Stimulated activated naive CD8-positive, alpha-beta T cell treated with anti-CD3 and anti-CD28 coated beads, Interleukin-15, Interleukin-2, amounts not matched to agents 100 U/mL and 50 U/mL, for 24 hours (primary cell): ENCODE measurements at regions not wholly inside any gene's neighbourhood (a gene's known extent, or its start where the extent isn't known, plus 50 kb on each side); places are given as distances from the start of the nearest gene placed in this dataset.
"Not testable (repeated sequence)": the region's sequence is repeated elsewhere in the genome, so short reads cannot be mapped to it uniquely, and the experiment has no call there.

Experiments
- ATAC-seq: fragments of 150-1000 bp; cut with Tn5 transposase; one replicate; pipeline ENCODE4 v1.10.0; 2021
- DNase-seq: peaks from one replicate; pipeline ENCODE4 v3.0.0; 2021

GRCh38 chr14:77985211-77985615, 185.0 kb upstream of the NRXN3 start:
- no peak for ATAC-seq
- no peak for DNase-seq

- ATAC-seq (no peak), DNase-seq (no peak)
These were observed 183.4 kb upstream of the NRXN3 start for GRCh38 chr14:77986773-77987172.

GRCh38 chr14:77988096-77988870, 181.9 kb upstream of the NRXN3 start:
- DNase-seq, result no peak
- no peak for ATAC-seq

- DNase-seq (no peak), ATAC-seq (no peak)
These were observed 181.2 kb upstream of the NRXN3 start for GRCh38 chr14:77988970-77989369.

- no peak for ATAC-seq
- no peak for DNase-seq
These were observed 180.7 kb upstream of the NRXN3 start for GRCh38 chr14:77989441-77989991.

- no peak for ATAC-seq
- no peak for DNase-seq
These were observed 179.8 kb upstream of the NRXN3 start for GRCh38 chr14:77990337-77990736.

GRCh38 chr14:77991128-77991772, 178.9 kb upstream of the NRXN3 start:
- DNase-seq (no peak), ATAC-seq (no peak)

- DNase-seq (no peak), ATAC-seq (no peak)
These were observed 164.8 kb upstream of the NRXN3 start for GRCh38 chr14:78005325-78005724.

GRCh38 chr14:78007160-78007559, 163.0 kb upstream of the NRXN3 start:
- no peak for DNase-seq
- peak; percentile 84 for ATAC-seq

- ATAC-seq (no peak), DNase-seq (no peak)
These were observed 159.5 kb upstream of the NRXN3 start for GRCh38 chr14:78010688-78011087.

- not testable (repeated sequence) for ATAC-seq, DNase-seq
These were observed 156.3 kb upstream of the NRXN3 start for GRCh38 chr14:78013911-78014310.

GRCh38 chr14:78016532-78016931, 153.6 kb upstream of the NRXN3 start:
- ATAC-seq (no peak), DNase-seq (no peak)

GRCh38 chr14:78018283-78018682, 151.9 kb upstream of the NRXN3 start:
- no peak for ATAC-seq
- no peak for DNase-seq

GRCh38 chr14:78022059-78022458, 148.1 kb upstream of the NRXN3 start:
- peak; percentile 74 for DNase-seq
- peak; percentile 52 for ATAC-seq

- no peak for ATAC-seq
- no peak for DNase-seq
These were observed 147.1 kb upstream of the NRXN3 start for GRCh38 chr14:78023112-78023511.

- ATAC-seq, result no peak
- no peak for DNase-seq
These were observed 141.7 kb upstream of the NRXN3 start for GRCh38 chr14:78028471-78028870.

- DNase-seq, result no peak
- no peak for ATAC-seq
These were observed 140.4 kb upstream of the NRXN3 start for GRCh38 chr14:78029601-78030372.

- DNase-seq, result no peak
These were observed 126.8 kb upstream of the NRXN3 start for GRCh38 chr14:78043349-78043748.

GRCh38 chr14:78048120-78048519, 122.1 kb upstream of the NRXN3 start:
- ATAC-seq, result no peak
- no peak for DNase-seq

More at GRCh38 chr14:78043349-78043748, 126.8 kb upstream of the NRXN3 start:
- no peak for ATAC-seq

GRCh38 chr14:78056890-78057289, 113.3 kb upstream of the NRXN3 start:
- not testable (repeated sequence) for DNase-seq, ATAC-seq

- DNase-seq (no peak), ATAC-seq (no peak)
These were observed 99.8 kb upstream of the NRXN3 start for GRCh38 chr14:78070344-78070743.

GRCh38 chr14:78071016-78071549, 99.1 kb upstream of the NRXN3 start:
- DNase-seq (no peak), ATAC-seq (no peak)
